CD14-positive monocyte (primary cell): ENCODE measurements at regions not wholly inside any gene's neighbourhood (a gene's known extent, or its start where the extent isn't known, plus 50 kb on each side); places are given as distances from the start of the nearest gene placed in this dataset.

Experiments
- DNase-seq, 3 donors: peaks; one replicate each; pipeline ENCODE4 v3.0.0-alpha.2; 2011 to 2022
- H2AFZ ChIP-seq: 2 replicates; pipeline ENCODE4 v1.6.0; 2012; ENCODE audit warnings: mild to moderate bottlenecking, low read depth, low read length, inconsistent platforms; ENCODE audit not compliant: insufficient read depth, poor library complexity, severe bottlenecking
- H3K27ac ChIP-seq, 2 donors: 1 replicate in 1 of 2; 2 replicates in 1 of 2; pipeline ENCODE4 v1.5.1; 2012 to 2013; ENCODE audit warnings: low read length in 2 of 2, control low read depth in 1 of 2, inconsistent platforms in 1 of 2, low read depth in 1 of 2, mild to moderate bottlenecking in 1 of 2
- H3K27me3 ChIP-seq, 2 donors: one replicate each; pipeline versions ENCODE4 v1.6.0 to v1.6.1; 2011 to 2013; ENCODE audit warnings: low read length in 2 of 2; ENCODE audit not compliant: control insufficient read depth in 2 of 2, insufficient read depth in 2 of 2
- H3K36me3 ChIP-seq, 2 donors: replicated peaks in 1 of 2; 1 replicate in 1 of 2; 2 replicates in 1 of 2; pipeline versions ENCODE4 v1.5.1 to v1.6.1; 2012 to 2013; ENCODE audit warnings: low read length in 2 of 2, control low read depth in 1 of 2, inconsistent platforms in 1 of 2, mild to moderate bottlenecking in 1 of 2; ENCODE audit not compliant: insufficient read depth in 2 of 2, control insufficient read depth in 1 of 2
- H3K4me1 ChIP-seq, 2 donors: 1 replicate in 1 of 2; 2 replicates in 1 of 2; pipeline versions ENCODE4 v1.5.1 to v1.6.1; 2012 to 2013; ENCODE audit warnings: low read length in 2 of 2, control low read depth in 1 of 2, inconsistent platforms in 1 of 2, mild to moderate bottlenecking in 1 of 2, moderate library complexity in 1 of 2; ENCODE audit not compliant: insufficient read depth in 2 of 2, control insufficient read depth in 1 of 2
- H3K4me2 ChIP-seq: replicated peaks from 2 replicates; pipeline ENCODE3; 2012; ENCODE audit warnings: low read length, moderate library complexity, mild to moderate bottlenecking; ENCODE audit not compliant: poor library complexity, severe bottlenecking; ENCODE audit errors: extremely low read depth
- H3K4me3 ChIP-seq, 3 experiments: fragments of 200-600 bp in 1 of 3; sonication (generic) in 1 of 3; replicated peaks in 1 of 3; 1 replicate in 2 of 3; 2 replicates in 1 of 3; pipeline ENCODE4 v1.5.1; 2011 to 2013; ENCODE audit warnings: low read length in 3 of 3, mild to moderate bottlenecking in 3 of 3, control low read depth in 2 of 3, low read depth in 2 of 3, inconsistent platforms in 1 of 3, moderate library complexity in 1 of 3
- H3K79me2 ChIP-seq: 2 replicates; pipeline ENCODE4 v1.6.0; 2012; ENCODE audit warnings: mild to moderate bottlenecking, control low read depth, inconsistent platforms, low read length, moderate library complexity; ENCODE audit not compliant: insufficient read depth
- H3K9ac ChIP-seq: 2 replicates; pipeline ENCODE4 v1.6.0; 2017; ENCODE audit warnings: low read length, mild to moderate bottlenecking; ENCODE audit not compliant: insufficient read depth, poor library complexity, severe bottlenecking
- H3K9me3 ChIP-seq, 2 donors: replicated peaks in 1 of 2; 1 replicate in 1 of 2; 2 replicates in 1 of 2; pipeline versions ENCODE4 v1.5.1 to v1.6.1; 2012 to 2013; ENCODE audit warnings: low read length in 2 of 2, control low read depth in 1 of 2; ENCODE audit not compliant: control insufficient read depth in 1 of 2, insufficient read depth in 1 of 2
- H4K20me1 ChIP-seq: 2 replicates; pipeline ENCODE4 v1.6.0; 2012; ENCODE audit warnings: mild to moderate bottlenecking, low read length, control low read depth, moderate library complexity; ENCODE audit not compliant: insufficient read depth
- H3K27ac Mint-ChIP-seq, 7 donors: one replicate each; pipeline ENCODE4 v1.8.0; 2020; ENCODE audit warnings: mild to moderate bottlenecking in 7 of 7, mixed read lengths in 7 of 7, moderate library complexity in 6 of 7, inconsistent platforms in 2 of 7
- H3K27me3 Mint-ChIP-seq, 3 donors: one replicate each; pipeline ENCODE4 v1.8.0; 2021 to 2022; ENCODE audit warnings: low read depth in 3 of 3, mild to moderate bottlenecking in 3 of 3, mixed read lengths in 3 of 3, moderate library complexity in 3 of 3, inconsistent platforms in 1 of 3
- H3K36me3 Mint-ChIP-seq, 2 donors: one replicate each; pipeline ENCODE4 v1.8.0; 2020; ENCODE audit warnings: mixed read lengths in 2 of 2, inconsistent platforms in 1 of 2, mild to moderate bottlenecking in 1 of 2
- H3K4me1 Mint-ChIP-seq: one replicate; pipeline ENCODE4 v1.8.0; 2020; ENCODE audit warnings: mild to moderate bottlenecking, mixed read lengths
- H3K4me3 Mint-ChIP-seq, 2 donors: one replicate each; pipeline ENCODE4 v1.8.0; 2020; ENCODE audit warnings: mild to moderate bottlenecking in 2 of 2, mixed read lengths in 2 of 2, moderate library complexity in 1 of 2
- H3K9me3 Mint-ChIP-seq, 7 donors: one replicate each; pipeline ENCODE4 v1.8.0; 2020 to 2022; ENCODE audit warnings: mixed read lengths in 7 of 7, mild to moderate bottlenecking in 6 of 7, moderate library complexity in 6 of 7, inconsistent platforms in 2 of 7
- whole genome bisulfite sequencing: methylation state at CpG from one replicate; pipeline ENCODE4 v1.1.5; 2013; ENCODE audit warnings: missing lambda C conversion rate; ENCODE audit not compliant: insufficient coverage; 5-methylcytosine and 5-hydroxymethylcytosine counted together
- intact Hi-C, 2 donors: fragments of 100-400 bp; cut with micrococcal nuclease; formaldehyde crosslinking; loops; one replicate each; pipeline versions ENCODE4 v1.15.0 to v1.15.1; 2023
- TF ChIP-seq, protein P1 (sequence below): fragments of 200-600 bp; IDR thresholded peaks from one replicate; pipeline ENCODE4 v1.8.0; 2022; ENCODE audit warnings: antibody characterized with exemption, mild to moderate bottlenecking

DNA sequence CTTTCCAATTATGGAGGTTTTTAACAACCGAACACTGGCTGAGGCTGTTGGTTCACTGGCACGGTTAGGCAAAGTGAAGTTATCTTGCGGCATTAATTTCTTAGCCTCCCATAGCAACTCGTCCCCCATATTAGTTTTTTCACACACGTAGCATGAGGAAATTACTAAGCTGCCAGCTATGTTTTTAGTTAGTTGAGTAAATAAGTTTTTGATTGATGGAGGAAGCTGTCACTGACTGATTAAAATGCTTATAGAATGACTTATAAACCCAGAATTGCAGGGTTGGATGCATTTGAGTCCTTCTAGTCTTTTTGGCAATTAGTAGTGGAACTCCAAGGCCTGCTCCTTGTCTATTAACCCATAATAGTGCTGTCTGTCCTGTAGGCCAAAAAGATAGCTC, 97.1 kb downstream of the ALG10 start:
- Mint-ChIP-seq H3K4me3 (no peak overlapping the region), H3K27ac (no peak overlapping the region), H3K27me3 (peaks cover 4 to 10% (median 7%) of the 10 kb centered on the region in 3 donors), H3K9me3 (no peaks in the 10 kb centered on the region), H3K36me3 (no peaks in the 10 kb centered on the region), H3K4me1 (no peaks in the 10 kb centered on the region)
- Histone ChIP-seq H3K27ac (no peak overlapping the region), H3K9ac (no peak overlapping the region), H3K79me2 (no peaks in the 10 kb centered on the region), H3K4me2 (no peak overlapping the region), H3K36me3 (no peaks in the 10 kb centered on the region), H2AFZ (no peak overlapping the region), H3K9me3 (no peaks in the 10 kb centered on the region), H4K20me1 (no peaks in the 10 kb centered on the region), H3K4me3 (no peak overlapping the region), H3K27me3 (no peaks in the 10 kb centered on the region), H3K4me1 (no peaks in the 10 kb centered on the region)
- WGBS, result 100% methylated on average over 1 of the region's 5 CpGs
- TF ChIP-seq, protein P1, sequence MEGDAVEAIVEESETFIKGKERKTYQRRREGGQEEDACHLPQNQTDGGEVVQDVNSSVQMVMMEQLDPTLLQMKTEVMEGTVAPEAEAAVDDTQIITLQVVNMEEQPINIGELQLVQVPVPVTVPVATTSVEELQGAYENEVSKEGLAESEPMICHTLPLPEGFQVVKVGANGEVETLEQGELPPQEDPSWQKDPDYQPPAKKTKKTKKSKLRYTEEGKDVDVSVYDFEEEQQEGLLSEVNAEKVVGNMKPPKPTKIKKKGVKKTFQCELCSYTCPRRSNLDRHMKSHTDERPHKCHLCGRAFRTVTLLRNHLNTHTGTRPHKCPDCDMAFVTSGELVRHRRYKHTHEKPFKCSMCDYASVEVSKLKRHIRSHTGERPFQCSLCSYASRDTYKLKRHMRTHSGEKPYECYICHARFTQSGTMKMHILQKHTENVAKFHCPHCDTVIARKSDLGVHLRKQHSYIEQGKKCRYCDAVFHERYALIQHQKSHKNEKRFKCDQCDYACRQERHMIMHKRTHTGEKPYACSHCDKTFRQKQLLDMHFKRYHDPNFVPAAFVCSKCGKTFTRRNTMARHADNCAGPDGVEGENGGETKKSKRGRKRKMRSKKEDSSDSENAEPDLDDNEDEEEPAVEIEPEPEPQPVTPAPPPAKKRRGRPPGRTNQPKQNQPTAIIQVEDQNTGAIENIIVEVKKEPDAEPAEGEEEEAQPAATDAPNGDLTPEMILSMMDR, result no peak
- intact Hi-C loops, result no loop called here
- no peak for DNase-seq

GRCh38 chr12:34121360-34121759, 99.1 kb downstream of the ALG10 start:
- Histone ChIP-seq H3K27ac (no peak overlapping the region), H3K4me3 (no peak overlapping the region), H3K36me3 (no peaks in the 10 kb centered on the region), H3K27me3 (no peaks in the 10 kb centered on the region), H4K20me1 (no peaks in the 10 kb centered on the region), H3K9me3 (no peaks in the 10 kb centered on the region), H3K4me1 (peaks cover 1 to 4% of the 10 kb centered on the region in 2 donors), H2AFZ (no peak overlapping the region), H3K4me2 (no peak overlapping the region), H3K79me2 (no peaks in the 10 kb centered on the region), H3K9ac (no peak overlapping the region)
- 63% methylated on average over 1 of the region's 1 CpG for WGBS
- Mint-ChIP-seq H3K36me3 (no peaks in the 10 kb centered on the region), H3K27me3 (peaks cover 4 to 8% (median 7%) of the 10 kb centered on the region in 3 donors), H3K4me1 (peaks cover 6% of the 10 kb centered on the region), H3K27ac (no peak overlapping the region), H3K4me3 (no peak overlapping the region), H3K9me3 (peaks cover 0 to 3% (median 0%) of the 10 kb centered on the region in 7 donors)
- TF ChIP-seq, protein P1, result no peak
- intact Hi-C loops, result loop anchor here (5.0 to 10.0 kb wide), 2 partner anchors 93 to 96 kb away; no protein-coding TSS in a partner anchor
- no peak for DNase-seq
